Heart right ventricle (tissue), 16 donors: ENCODE measurements at regions not wholly inside any gene's neighbourhood (a gene's known extent, or its start where the extent isn't known, plus 50 kb on each side); places are given as distances from the start of the nearest gene placed in this dataset.

Source experiments
- ATAC-seq, 8 donors: fragments of 200-7000 bp; cut with Tn5 transposase; one replicate each; pipeline ENCODE4 v1.9.1; 2020; ENCODE audit warnings: mild to moderate bottlenecking in 8 of 8, moderate library complexity in 8 of 8, moderate number of reproducible peaks in 1 of 8
- DNase-seq, 2 donors: peaks; one replicate each; pipeline ENCODE4 v3.0.0-alpha.2; 2020
- H3K27ac ChIP-seq, 10 donors: fragments of 200-600 bp; sonication (generic) in 2 of 10; one replicate each; pipeline versions ENCODE4 v1.5.0 to v1.8.0; 2020 to 2022; ENCODE audit warnings: mild to moderate bottlenecking in 3 of 10
- H3K27me3 ChIP-seq, 7 donors: fragments of 200-600 bp; one replicate each; pipeline ENCODE4 v1.8.0; 2021 to 2022; ENCODE audit warnings: mild to moderate bottlenecking in 2 of 7
- H3K36me3 ChIP-seq, 9 donors: fragments of 200-600 bp; sonication (generic) in 1 of 9; one replicate each; pipeline versions ENCODE4 v1.5.0 to v1.8.0; 2020 to 2022; ENCODE audit warnings: mild to moderate bottlenecking in 2 of 9
- H3K4me1 ChIP-seq, 9 donors: fragments of 200-600 bp; sonication (generic) in 1 of 9; one replicate each; pipeline versions ENCODE4 v1.5.0 to v1.8.0; 2020 to 2022; ENCODE audit warnings: mild to moderate bottlenecking in 4 of 9
- H3K4me3 ChIP-seq, 10 donors: fragments of 200-600 bp; sonication (generic) in 2 of 10; one replicate each; pipeline versions ENCODE4 v1.5.0 to v1.8.0; 2020 to 2022; ENCODE audit warnings: mild to moderate bottlenecking in 7 of 10, moderate library complexity in 2 of 10
- H3K9me3 ChIP-seq, 11 donors: fragments of 200-600 bp in 10 of 11; sonication (generic) in 2 of 11; one replicate each; pipeline versions ENCODE4 v1.5.0 to v1.8.0; 2013 to 2022; ENCODE audit warnings: mild to moderate bottlenecking in 2 of 11, control low read depth in 1 of 11, moderate library complexity in 1 of 11
- WGBS, 2 donors: extraction: QIAGEN DNeasy Blood & Tissue Kit; methylation state at CpG; one replicate each; pipeline ENCODE4 v1.1.7; 2013; ENCODE audit warnings: inconsistent platforms in 1 of 2; 5-methylcytosine and 5-hydroxymethylcytosine counted together
- intact Hi-C, 10 donors: fragments of 100-400 bp; cut with DNase I; formaldehyde crosslinking; loops; one replicate each; pipeline versions ENCODE4 v1.11.1 to v1.14.2; 2022
- TF ChIP-seq, protein P1 (sequence below), 9 donors: fragments of 200-600 bp; sonication (generic) in 2 of 9; IDR thresholded peaks; one replicate each; pipeline versions ENCODE4 v1.5.0 to v1.8.0; 2021 to 2022; ENCODE audit warnings: antibody characterized with exemption in 9 of 9, mild to moderate bottlenecking in 5 of 9, moderate library complexity in 1 of 9
- donor health status: Arrhythmogenic right ventricular cardiomyopathy.
- donor health status: ischemic (EF 13 %, LVEDD 7.1; RV severe dilation, severe dysfunction).
- donor health status: healthy with polysubstance abuse.
- donor health status: DM: no; HTN: yes; CAD: no.
- donor health status: DM: no; HTN: no; CAD: no.
- donor health status: ischemic (EF 25% LVEDD 6.9; RV normal size, moderate dysfunction).
- donor health status: ischemic (EF 25% LVEDD 5.7; RV mildly dilated, moderate dysfunction).
- donor health status: healthy.
- donor health status: DM: yes; HTN: yes; CAD: no.
- donor health status: Ischemic cardiomyopathy.
- donor health status: ischemic (EF 35%, LVEDD 5.7; RV mildly dilated, moderate dysfunction).
- donor health status: nonischemic (EF 11% LVEDD 7.7; RV severe dilation, severe dysfunction).
- donor health status: DM: yes; HTN: yes; CAD: no.
- donor health status: PGD.
- donor health status: ischemic (EF 29% LVEDD 5.4; RV normal size, mild dysfunction).
- donor health status: nonischemic (EF 23%, LVEDD 6.1; RV moderate dilation, normal function).

DNA sequence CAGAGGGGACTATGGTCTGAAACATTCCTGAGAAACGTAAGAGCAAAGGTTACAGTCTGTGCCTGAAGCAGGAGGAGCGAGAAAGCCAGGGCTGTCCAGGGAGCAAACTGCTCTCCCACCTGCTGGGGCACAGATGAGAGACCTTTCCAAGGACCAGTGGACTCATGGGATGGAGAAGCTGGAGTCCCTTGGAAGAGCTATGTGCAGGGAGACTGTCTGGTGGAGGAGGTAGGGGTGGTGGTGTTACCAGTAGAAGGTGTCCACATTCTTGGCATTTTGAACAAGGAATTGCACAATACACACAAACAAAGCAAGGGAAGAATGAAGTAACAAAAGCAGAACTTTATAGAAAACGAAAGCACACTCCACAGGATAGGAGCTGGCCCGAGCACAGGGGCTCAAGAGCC lies 97.9 kb upstream of the CYRIA start:
- peak overlapping the region in 1 of 10 donors; percentile 36 for H3K4me3 ChIP-seq
- ATAC-seq, result no peak
- 75 to 77% methylated on average over 4 of the region's 4 CpGs for WGBS, 2 donors

DNA sequence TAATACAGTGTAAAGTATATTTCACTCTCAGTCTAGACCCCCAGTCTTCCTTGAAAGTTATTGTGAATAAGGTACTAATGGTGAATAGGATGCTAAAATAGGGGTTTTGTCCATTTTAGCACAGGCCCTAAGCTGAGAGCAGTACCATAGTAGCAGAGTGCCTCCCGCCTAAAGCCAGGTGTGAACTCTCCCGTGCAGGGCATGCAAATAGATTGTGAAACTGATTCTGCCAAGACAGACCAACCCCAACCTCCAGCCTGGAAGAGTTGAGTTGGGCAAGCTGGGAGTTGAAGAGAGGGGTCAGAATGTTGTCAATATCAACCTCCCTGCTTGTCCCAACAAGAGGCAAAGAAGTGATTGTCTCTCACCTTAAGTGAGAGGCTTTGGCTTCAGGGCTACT lies 97.4 kb upstream of the CYRIA start:
- TF ChIP-seq, protein P1, sequence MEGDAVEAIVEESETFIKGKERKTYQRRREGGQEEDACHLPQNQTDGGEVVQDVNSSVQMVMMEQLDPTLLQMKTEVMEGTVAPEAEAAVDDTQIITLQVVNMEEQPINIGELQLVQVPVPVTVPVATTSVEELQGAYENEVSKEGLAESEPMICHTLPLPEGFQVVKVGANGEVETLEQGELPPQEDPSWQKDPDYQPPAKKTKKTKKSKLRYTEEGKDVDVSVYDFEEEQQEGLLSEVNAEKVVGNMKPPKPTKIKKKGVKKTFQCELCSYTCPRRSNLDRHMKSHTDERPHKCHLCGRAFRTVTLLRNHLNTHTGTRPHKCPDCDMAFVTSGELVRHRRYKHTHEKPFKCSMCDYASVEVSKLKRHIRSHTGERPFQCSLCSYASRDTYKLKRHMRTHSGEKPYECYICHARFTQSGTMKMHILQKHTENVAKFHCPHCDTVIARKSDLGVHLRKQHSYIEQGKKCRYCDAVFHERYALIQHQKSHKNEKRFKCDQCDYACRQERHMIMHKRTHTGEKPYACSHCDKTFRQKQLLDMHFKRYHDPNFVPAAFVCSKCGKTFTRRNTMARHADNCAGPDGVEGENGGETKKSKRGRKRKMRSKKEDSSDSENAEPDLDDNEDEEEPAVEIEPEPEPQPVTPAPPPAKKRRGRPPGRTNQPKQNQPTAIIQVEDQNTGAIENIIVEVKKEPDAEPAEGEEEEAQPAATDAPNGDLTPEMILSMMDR (IDR thresholded peaks at IDR 0.05), result no peak
- no peak overlapping the region for H3K27ac ChIP-seq
- ATAC-seq (no peak), DNase-seq (no peak)
- no peaks in the 10 kb centered on the region for H3K27me3 ChIP-seq
- no peaks in the 10 kb centered on the region for H3K36me3 ChIP-seq
- 81% methylated on average over 2 of the region's 2 CpGs for WGBS, 2 donors
- intact Hi-C loops, result no loop called here
- H3K9me3 ChIP-seq, result peaks cover 0 to 9% (median 0%) of the 10 kb centered on the region in 11 donors
- peaks cover 0 to 16% (median 0%) of the 10 kb centered on the region in 9 donors for H3K4me1 ChIP-seq
- no peak overlapping the region for H3K4me3 ChIP-seq

More for the DNA sequence above, 97.9 kb upstream of the CYRIA start:
- intact Hi-C loops, result no loop called here
- TF ChIP-seq, protein P1 (IDR thresholded peaks at IDR 0.05), result no peak
- Histone ChIP-seq H3K9me3 (peaks cover 0 to 9% (median 0%) of the 10 kb centered on the region in 11 donors), H3K27me3 (no peaks in the 10 kb centered on the region), H3K4me1 (peaks cover 0 to 16% (median 0%) of the 10 kb centered on the region in 9 donors), H3K27ac (peak overlapping the region in 1 of 10 donors; percentile 64), H3K36me3 (no peaks in the 10 kb centered on the region)
- no peak for DNase-seq

DNA sequence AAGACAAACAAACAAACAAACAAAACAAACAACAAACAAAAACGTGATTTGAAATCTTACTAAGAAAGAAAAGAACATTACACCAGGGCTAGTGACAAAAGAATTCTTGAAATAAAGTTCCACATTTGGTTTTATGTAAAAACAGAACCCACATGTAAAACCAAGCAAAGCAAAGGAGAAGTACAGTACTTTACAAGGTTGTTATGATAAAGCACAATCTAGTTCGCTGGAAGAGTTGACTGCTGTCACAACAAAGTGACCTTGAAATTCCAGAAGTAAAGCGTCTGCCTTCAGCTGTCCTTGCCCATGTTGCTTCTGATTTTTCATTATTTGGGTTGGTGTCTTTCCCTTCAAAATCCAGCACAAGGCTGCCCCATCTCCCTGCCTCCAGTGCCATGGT lies 94.8 kb upstream of the CYRIA start:
- H3K4me1 ChIP-seq, result peaks cover 0 to 24% (median 10%) of the 10 kb centered on the region in 9 donors
- H3K27ac ChIP-seq, result no peak overlapping the region
- no peaks in the 10 kb centered on the region for H3K9me3 ChIP-seq
- H3K27me3 ChIP-seq, result peaks cover 0 to 5% (median 0%) of the 10 kb centered on the region in 7 donors
- intact Hi-C loops, result no loop called here
- DNase-seq (no peak), ATAC-seq (no peak)
- no peaks in the 10 kb centered on the region for H3K36me3 ChIP-seq
- no peak overlapping the region for H3K4me3 ChIP-seq
- 40 to 53% methylated on average over 3 of the region's 3 CpGs for WGBS, 2 donors
- TF ChIP-seq, protein P1 (IDR thresholded peaks at IDR 0.05), result no peak

DNA sequence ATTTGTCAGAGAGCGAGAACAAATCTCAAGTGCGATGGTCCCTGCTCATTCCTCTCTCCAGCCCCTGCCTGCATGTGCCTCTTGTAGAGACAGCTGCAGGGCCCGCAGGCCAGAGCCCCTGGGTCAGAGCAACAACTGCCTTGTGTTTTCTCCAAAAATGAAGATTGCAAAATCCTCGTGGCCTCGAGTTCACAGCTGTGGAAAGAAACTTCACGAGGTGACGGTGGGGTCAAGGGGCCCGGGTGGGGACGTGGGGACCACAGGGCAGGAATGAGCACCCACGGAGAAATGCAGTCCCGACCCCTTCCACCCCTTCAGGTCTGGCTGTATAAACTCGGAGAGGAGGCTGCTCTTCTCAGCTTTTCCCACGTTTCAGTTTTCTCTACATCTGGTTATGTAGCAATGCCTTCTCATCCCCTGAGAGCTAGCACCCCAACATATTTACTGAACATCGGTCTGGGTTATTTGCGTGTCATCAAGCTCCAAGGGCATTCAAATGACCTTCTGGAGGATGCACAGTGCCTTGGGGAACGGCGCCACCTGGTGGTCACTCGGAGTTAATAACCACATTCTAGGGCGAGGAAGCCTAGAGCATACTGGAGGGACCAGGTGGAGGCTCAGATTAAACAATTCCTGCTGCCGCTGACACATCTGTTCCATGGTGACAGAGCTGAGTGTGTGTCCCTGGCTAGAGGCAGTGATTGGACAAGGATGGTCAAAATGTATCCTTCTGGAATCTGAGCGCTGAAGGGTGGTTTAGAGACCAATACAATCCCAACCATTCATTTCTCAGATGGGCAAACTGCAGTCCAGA lies 91.4 kb upstream of the CYRIA start:
- TF ChIP-seq, protein P1 (IDR thresholded peaks at IDR 0.05), result peak; percentile 89 to 96 (median 93)
- intact Hi-C loops, result loop anchor here in 9 of 10 donors (1.0 to 10.0 kb wide), 18 partner anchors 90 to 1122 kb away; partner anchors contain the start of genes MYCN (in 2 of the 9) and CYRIA (in 1 of the 9)
- ATAC-seq (peak; percentile 78 to 94 (median 92)), DNase-seq (peak; percentile 80 to 81)
- H3K4me3 ChIP-seq, result no peak overlapping the region
- peak overlapping the region in 5 of 10 donors; percentile 39 to 61 (median 57) for H3K27ac ChIP-seq
- peaks cover 0 to 28% (median 10%) of the 10 kb centered on the region in 9 donors for H3K4me1 ChIP-seq
- no peaks in the 10 kb centered on the region for H3K9me3 ChIP-seq
- H3K36me3 ChIP-seq, result no peaks in the 10 kb centered on the region
- H3K27me3 ChIP-seq, result peaks cover 0 to 5% (median 0%) of the 10 kb centered on the region in 7 donors
- WGBS, 2 donors, result 27 to 34% methylated on average over 21 of the region's 21 CpGs
